Thoracic aorta (tissue), 2 donors: ENCODE measurements at regions not wholly inside any gene's neighbourhood (a gene's known extent, or its start where the extent isn't known, plus 50 kb on each side); places are given as distances from the start of the nearest gene placed in this dataset.

Experiments
- ATAC-seq: fragments of 150-250 bp; one replicate; pipeline ENCODE4 v1.8.0; 2017; ENCODE audit warnings: low read depth; ENCODE audit not compliant: insufficient number of reproducible peaks, low FRiP score
- DNase-seq: peaks from one replicate; pipeline ENCODE4 v3.0.0-alpha.2; 2020; ENCODE audit warnings: low spot score
- H3K27ac ChIP-seq, 2 donors: fragments of 200-600 bp; sonication (generic); 1 replicate in 1 of 2; 2 replicates in 1 of 2; pipeline ENCODE4 v1.5.1; 2016; ENCODE audit warnings: mild to moderate bottlenecking in 2 of 2, moderate library complexity in 2 of 2
- H3K27me3 ChIP-seq: fragments of 200-600 bp; sonication (generic); replicated peaks from 2 replicates; pipeline ENCODE4 v1.6.0; 2016; ENCODE audit warnings: mild to moderate bottlenecking; ENCODE audit not compliant: insufficient read depth
- H3K36me3 ChIP-seq: fragments of 200-600 bp; sonication (generic); one replicate; pipeline ENCODE4 v1.5.1; 2016
- H3K4me1 ChIP-seq, 2 donors: fragments of 200-600 bp; sonication (generic); 1 replicate in 1 of 2; 2 replicates in 1 of 2; pipeline versions ENCODE4 v1.5.1 to v1.6.0; 2016; ENCODE audit warnings: low read depth in 2 of 2, mild to moderate bottlenecking in 1 of 2; ENCODE audit not compliant: control insufficient read depth in 1 of 2
- H3K4me3 ChIP-seq: fragments of 200-600 bp; sonication (generic); 2 replicates; pipeline ENCODE4 v1.5.1; 2016; ENCODE audit warnings: mild to moderate bottlenecking
- H3K9me3 ChIP-seq: fragments of 200-600 bp; sonication (generic); 2 replicates; pipeline ENCODE4 v1.5.1; 2016
- CTCF ChIP-seq: fragments of 200-600 bp; sonication (generic); IDR thresholded peaks from one replicate; pipeline ENCODE4 v1.5.1; 2019; ENCODE audit warnings: antibody characterized with exemption

- ATAC-seq (no peak), DNase-seq (no peak)
- Histone ChIP-seq H3K27me3 (no peaks in the 10 kb centered on the region), H3K4me3 (no peak overlapping the region), H3K36me3 (no peaks in the 10 kb centered on the region), H3K4me1 (no peaks in the 10 kb centered on the region), H3K27ac (no peak overlapping the region), H3K9me3 (no peaks in the 10 kb centered on the region)
- no peak for TF ChIP-seq CTCF
Measured at GRCh38 chr5:61912559-61912958, 393.4 kb upstream of the KIF2A start.

GRCh38 chr5:61915646-61916045 is 390.4 kb upstream of the KIF2A start:
- H3K4me1 ChIP-seq = no peaks in the 10 kb centered on the region
- H3K9me3 ChIP-seq = no peaks in the 10 kb centered on the region
- DNase-seq (no peak), ATAC-seq (no peak)
- TF ChIP-seq CTCF = no peak
- no peaks in the 10 kb centered on the region for H3K27me3 ChIP-seq
- H3K4me3 ChIP-seq = no peak overlapping the region
- no peak overlapping the region for H3K27ac ChIP-seq
- H3K36me3 ChIP-seq = no peaks in the 10 kb centered on the region

GRCh38 chr5:61916621-61917620 is 389.1 kb upstream of the KIF2A start:
- no peak overlapping the region for H3K4me3 ChIP-seq
- H3K4me1 ChIP-seq = no peaks in the 10 kb centered on the region
- no peak for DNase-seq
- no peak for ATAC-seq
- H3K27me3 ChIP-seq = no peaks in the 10 kb centered on the region
- no peak overlapping the region for H3K27ac ChIP-seq
- no peaks in the 10 kb centered on the region for H3K36me3 ChIP-seq
- TF ChIP-seq CTCF = no peak
- H3K9me3 ChIP-seq = no peaks in the 10 kb centered on the region

- Histone ChIP-seq H3K27me3 (no peaks in the 10 kb centered on the region), H3K9me3 (no peaks in the 10 kb centered on the region), H3K36me3 (no peaks in the 10 kb centered on the region), H3K4me1 (no peaks in the 10 kb centered on the region), H3K27ac (no peak overlapping the region), H3K4me3 (no peak overlapping the region)
- TF ChIP-seq CTCF = no peak
- DNase-seq (no peak), ATAC-seq (no peak)
Measured at GRCh38 chr5:61918611-61919010, 387.4 kb upstream of the KIF2A start.

GRCh38 chr5:61919920-61920319 is 386.1 kb upstream of the KIF2A start:
- Histone ChIP-seq H3K9me3 (no peaks in the 10 kb centered on the region), H3K27me3 (no peaks in the 10 kb centered on the region), H3K36me3 (no peaks in the 10 kb centered on the region), H3K4me1 (no peaks in the 10 kb centered on the region), H3K4me3 (no peak overlapping the region), H3K27ac (no peak overlapping the region)
- TF ChIP-seq CTCF = no peak
- ATAC-seq = no peak
- DNase-seq = no peak
